HCT116 (cell line): ENCODE measurements at regions not wholly inside any gene's neighbourhood (a gene's known extent, or its start where the extent isn't known, plus 50 kb on each side); places are given as distances from the start of the nearest gene placed in this dataset.

Source experiments
- ATAC-seq: fragments of 200-7000 bp; cut with Tn5 transposase; 2 replicates; pipeline ENCODE4 v1.9.1; 2020; ENCODE audit warnings: mild to moderate bottlenecking, moderate library complexity
- BruUV-seq: library from RNA; stranded (reverse); fragments of 400-500 nt; replicated peaks from 2 replicates; lab custom pipeline; 2021; lab: Mats Ljungman, UMichigan
- CTCF ChIA-PET: fragments of 300-600 bp; sonication (Branson Sonifier 250); formaldehyde crosslinking; loops from one replicate; lab custom pipeline; 2021; ENCODE audit warnings: antibody characterized with exemption; lab: Charles Lee
- POLR2A ChIA-PET: fragments of 300-600, 350-600 bp; sonication (Branson Sonifier 250); formaldehyde crosslinking; loops from one replicate; lab custom pipeline; 2021; ENCODE audit warnings: antibody characterized with exemption; lab: Charles Lee
- RAD21 ChIA-PET, 2 experiments: fragments of 300-600 bp; sonication (Branson Sonifier 250); formaldehyde crosslinking; loops; one replicate each; lab custom pipeline; 2023; ENCODE audit warnings: low total read pairs in 2 of 2; ENCODE audit not compliant: uncharacterized antibody in 2 of 2, unreplicated experiment in 2 of 2, low non-redundant PET in 1 of 2; lab: Charles Lee
- DNase-seq: peaks from one replicate; pipeline ENCODE4 v3.0.0-alpha.2; 2010; ENCODE audit warnings: low read depth, low spot score
- H2AFZ ChIP-seq: fragments of 200-600 bp; shearing (Covaris generic), sonication (generic); 2 replicates; pipeline ENCODE4 v1.6.1; 2017; ENCODE audit warnings: low read depth, mixed run types, mixed read lengths, antibody characterized with exemption, low read length; ENCODE audit not compliant: poor library complexity, severe bottlenecking
- H3K27ac ChIP-seq: 2 replicates; pipeline ENCODE4 v1.5.1; 2012; ENCODE audit warnings: low read depth, low read length
- H3K27me3 ChIP-seq: fragments of 200-600 bp; sonication (generic); 2 replicates; pipeline ENCODE4 v1.6.1; 2016; ENCODE audit warnings: mixed run types, low read length, mixed read lengths; ENCODE audit not compliant: insufficient read depth
- H3K36me3 ChIP-seq, 2 experiments: fragments of 200-500 bp in 1 of 2; fragments of 200-600 bp in 1 of 2; sonication (Bioruptor generic) in 1 of 2; sonication (generic) in 1 of 2; 2 replicates each; pipeline versions ENCODE4 v1.5.1 to v1.6.1; 2014 to 2016; ENCODE audit warnings: low read length in 2 of 2, inconsistent platforms in 1 of 2, mixed read lengths in 1 of 2, mixed run types in 1 of 2; ENCODE audit not compliant: insufficient read depth in 2 of 2, control insufficient read depth in 1 of 2
- H3K4me1 ChIP-seq, 2 experiments: fragments of 200-600 bp in 1 of 2; sonication (generic) in 1 of 2; 2 replicates each; pipeline versions ENCODE4 v1.5.1 to v1.6.1; 2012 to 2017; ENCODE audit warnings: low read length in 2 of 2, inconsistent platforms in 1 of 2, mild to moderate bottlenecking in 1 of 2, mixed read lengths in 1 of 2, mixed run types in 1 of 2, moderate library complexity in 1 of 2; ENCODE audit not compliant: insufficient read depth in 2 of 2, control insufficient read depth in 1 of 2
- H3K4me2 ChIP-seq: fragments of 200-600 bp; sonication (generic); 2 replicates; pipeline ENCODE4 v1.6.1; 2017; ENCODE audit warnings: mixed run types, low read length, mixed read lengths
- H3K4me3 ChIP-seq, 2 experiments: fragments of 200-600 bp in 1 of 2; sonication (generic) in 1 of 2; replicated peaks in 1 of 2; 2 replicates each; pipeline ENCODE4 v1.5.1; 2011 to 2016; ENCODE audit warnings: low read length in 2 of 2, control low read depth in 1 of 2, low read depth in 1 of 2, mild to moderate bottlenecking in 1 of 2, mixed read lengths in 1 of 2, mixed run types in 1 of 2
- H3K79me2 ChIP-seq: fragments of 200-600 bp; sonication (generic); 2 replicates; pipeline ENCODE4 v1.6.1; 2017; ENCODE audit warnings: mild to moderate bottlenecking, mixed run types, low read length, moderate library complexity, mixed read lengths; ENCODE audit not compliant: insufficient read depth
- H3K9ac ChIP-seq: fragments of 200-600 bp; sonication (generic); 2 replicates; pipeline ENCODE4 v1.6.1; 2016; ENCODE audit warnings: low read length, mixed read lengths
- H3K9me2 ChIP-seq: fragments of 200-600 bp; sonication (generic), shearing (Covaris generic); 2 replicates; pipeline ENCODE4 v1.6.1; 2017; ENCODE audit warnings: mixed run types, mild to moderate bottlenecking, moderate library complexity; ENCODE audit not compliant: insufficient read depth
- H3K9me3 ChIP-seq, 2 experiments: fragments of 200-500 bp in 1 of 2; fragments of 200-600 bp in 1 of 2; sonication (Bioruptor generic) in 1 of 2; sonication (generic) in 1 of 2; 2 replicates each; pipeline ENCODE4 v1.6.1; 2014 to 2017; ENCODE audit warnings: low read length in 2 of 2, mixed read lengths in 2 of 2, inconsistent platforms in 1 of 2, low read depth in 1 of 2, mild to moderate bottlenecking in 1 of 2, mixed run types in 1 of 2, moderate library complexity in 1 of 2; ENCODE audit not compliant: control insufficient read depth in 1 of 2, insufficient read depth in 1 of 2
- H4K20me1 ChIP-seq: fragments of 200-600 bp; sonication (generic), shearing (Covaris generic); 2 replicates; pipeline ENCODE4 v1.6.1; 2017; ENCODE audit warnings: mixed run types, mild to moderate bottlenecking, moderate library complexity; ENCODE audit not compliant: insufficient read depth
- ATF3 ChIP-seq: IDR thresholded peaks from 2 replicates; pipeline ENCODE4 v1.6.1; 2012
- CBX3 ChIP-seq: IDR thresholded peaks from 2 replicates; pipeline ENCODE4 v1.6.1; 2012; ENCODE audit warnings: low read depth
- CEBPB ChIP-seq: IDR thresholded peaks from 2 replicates; pipeline ENCODE4 v1.6.1; 2012; ENCODE audit warnings: low read depth
- EGR1 ChIP-seq: IDR thresholded peaks from 2 replicates; pipeline ENCODE4 v1.6.1; 2012; ENCODE audit warnings: low read depth
- ELF1 ChIP-seq: IDR thresholded peaks from 2 replicates; pipeline ENCODE4 v1.6.1; 2012; ENCODE audit warnings: low read depth, borderline replicate concordance
- EZH2 ChIP-seq: fragments of 200-600 bp; sonication (generic); IDR thresholded peaks from 2 replicates; pipeline ENCODE4 v1.6.1; 2017; ENCODE audit warnings: antibody characterized with exemption, mixed run types
- JUND ChIP-seq: IDR thresholded peaks from 2 replicates; pipeline ENCODE4 v1.6.1; 2012
- POLR2A ChIP-seq: IDR thresholded peaks from 2 replicates; pipeline ENCODE4 v1.7.0; 2011; ENCODE audit warnings: borderline replicate concordance; ENCODE audit not compliant: insufficient read depth, insufficient read length; ENCODE audit errors: extremely low read depth
- POLR2AphosphoS5 ChIP-seq: IDR thresholded peaks from 2 replicates; pipeline ENCODE4 v1.6.1; 2011; ENCODE audit warnings: mild to moderate bottlenecking, low read depth, low read length, moderate library complexity
- RAD21 ChIP-seq: IDR thresholded peaks from 2 replicates; pipeline ENCODE4 v1.6.1; 2012; ENCODE audit warnings: low read depth, mild to moderate bottlenecking
- REST ChIP-seq: IDR thresholded peaks from 2 replicates; pipeline ENCODE4 v1.6.1; 2012; ENCODE audit warnings: low read depth
- SIN3A ChIP-seq: IDR thresholded peaks from 2 replicates; pipeline ENCODE4 v1.6.1; 2012; ENCODE audit warnings: low read depth
- SP1 ChIP-seq: IDR thresholded peaks from 2 replicates; pipeline ENCODE4 v1.6.1; 2012; ENCODE audit warnings: low read depth
- SRF ChIP-seq: IDR thresholded peaks from 2 replicates; pipeline ENCODE4 v1.6.1; 2012; ENCODE audit warnings: low read depth
- TCF7L2 ChIP-seq: IDR thresholded peaks from 2 replicates; pipeline ENCODE4 v1.7.0; 2011; ENCODE audit warnings: borderline replicate concordance, inconsistent platforms; ENCODE audit not compliant: insufficient read depth, insufficient read length; ENCODE audit errors: extremely low read depth
- ZBTB33 ChIP-seq: IDR thresholded peaks from 2 replicates; pipeline ENCODE4 v1.6.1; 2011; ENCODE audit warnings: mild to moderate bottlenecking, low read length, moderate library complexity; ENCODE audit not compliant: insufficient replicate concordance; ENCODE audit errors: extremely low read depth
- ZFX ChIP-seq: fragments of 450-650 bp; IDR thresholded peaks from 2 replicates; pipeline ENCODE4 v1.6.1; 2017
- ZNF274 ChIP-seq: fragments of 200-500 bp; sonication (Bioruptor generic); IDR thresholded peaks from 2 replicates; pipeline ENCODE4 v1.6.1; 2014; ENCODE audit warnings: mild to moderate bottlenecking, low read depth, low read length, inconsistent platforms
- intact Hi-C: fragments of 100-400 bp; cut with micrococcal nuclease; formaldehyde crosslinking; loops from 2 replicates; pipeline ENCODE4 v1.10.0; 2022
- TF ChIP-seq, protein P1 (sequence below): IDR thresholded peaks from 2 replicates; pipeline ENCODE4 v1.6.1; 2012

GRCh38 chr4:147311956-147312355 is 168.9 kb upstream of the EDNRA start:
- H3K27me3 ChIP-seq, result no peaks in the 10 kb centered on the region
- ChIA-PET RAD21 (no interaction called here), POLR2A (no interaction called here), CTCF (no interaction called here)
- no peaks in the 10 kb centered on the region for H3K9me3 ChIP-seq
- no peak for DNase-seq
- no peak overlapping the region for H2AFZ ChIP-seq
- H3K4me3 ChIP-seq, result no peak overlapping the region
- no peaks in the 10 kb centered on the region for H4K20me1 ChIP-seq
- H3K4me1 ChIP-seq, result no peaks in the 10 kb centered on the region
- intact Hi-C loops, result no loop called here
- ATAC-seq, result no peak
- H3K9me2 ChIP-seq, result no peaks in the 10 kb centered on the region
- H3K9ac ChIP-seq, result no peak overlapping the region
- no peak overlapping the region for H3K4me2 ChIP-seq
- TF ChIP-seq SIN3A, result no peak
- TF ChIP-seq RAD21, result no peak
- no peak for TF ChIP-seq CBX3
- no peak for TF ChIP-seq EZH2
- TF ChIP-seq ELF1, result no peak
- no peak for TF ChIP-seq ZFX
- TF ChIP-seq CEBPB, result no peak
- TF ChIP-seq SRF, result no peak
- TF ChIP-seq REST, result no peak
- TF ChIP-seq POLR2A, result no peak
- no peak for TF ChIP-seq SP1
- TF ChIP-seq, protein P1, sequence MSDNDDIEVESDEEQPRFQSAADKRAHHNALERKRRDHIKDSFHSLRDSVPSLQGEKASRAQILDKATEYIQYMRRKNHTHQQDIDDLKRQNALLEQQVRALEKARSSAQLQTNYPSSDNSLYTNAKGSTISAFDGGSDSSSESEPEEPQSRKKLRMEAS, result no peak
- no peak for TF ChIP-seq ATF3
- TF ChIP-seq ZNF274, result no peak
- no peak for TF ChIP-seq POLR2AphosphoS5
- TF ChIP-seq TCF7L2, result no peak
- no peak for TF ChIP-seq ZBTB33
- no peak for TF ChIP-seq JUND
- no peak for TF ChIP-seq EGR1
- no peak overlapping the region for H3K27ac ChIP-seq
- BruUV-seq, result no TSS peak
- H3K36me3 ChIP-seq, result no peaks in the 10 kb centered on the region
- H3K79me2 ChIP-seq, result no peaks in the 10 kb centered on the region
